ELR (cell line): ENCODE measurements at regions not wholly inside any gene's neighbourhood (a gene's known extent, or its start where the extent isn't known, plus 50 kb on each side); places are given as distances from the start of the nearest gene placed in this dataset.

Source experiments
- DNase-seq: peaks from one replicate; pipeline ENCODE4 v3.0.0-alpha.2; 2015; ENCODE audit warnings: low read depth

DNA sequence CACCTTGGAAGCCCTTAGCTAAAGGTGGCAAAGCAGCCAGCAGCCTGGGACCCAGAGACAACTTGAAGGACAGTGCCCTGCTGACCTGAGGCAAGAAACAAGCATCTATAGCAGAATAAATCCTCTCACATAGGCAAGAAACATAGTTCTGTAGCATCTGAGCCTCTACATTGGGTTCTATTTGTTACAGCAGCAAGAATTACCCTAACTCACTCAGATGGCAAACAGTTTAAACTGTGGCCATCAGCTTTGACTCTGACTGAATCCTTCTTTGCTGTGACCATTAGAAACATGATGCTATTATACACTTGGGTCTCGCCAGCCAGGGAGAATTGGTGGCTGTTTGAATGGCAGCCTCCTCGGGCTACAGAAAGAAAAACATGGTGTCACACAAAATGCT is 53.1 kb upstream of the CCL1 start:
- DNase-seq = no peak

DNA sequence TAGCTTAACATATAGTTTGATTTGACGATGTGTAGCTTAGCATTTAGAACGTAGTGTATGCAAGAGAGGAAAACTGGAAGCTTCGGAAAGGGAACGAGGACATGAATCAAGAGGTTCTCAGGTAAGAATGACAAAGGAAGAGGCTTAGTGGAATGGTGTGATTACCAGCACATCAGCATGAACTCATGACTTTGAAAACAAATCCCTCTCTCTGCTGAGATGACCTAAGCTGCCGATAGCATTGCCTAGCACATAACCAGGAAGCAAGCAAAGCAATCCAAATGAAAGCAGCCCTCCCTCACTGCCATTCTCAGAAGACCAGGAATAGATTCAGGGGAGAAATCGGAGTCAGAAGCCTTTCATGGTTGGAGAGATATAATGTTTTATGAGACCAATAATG is 51.3 kb upstream of the CCL1 start:
- DNase-seq = no peak

DNA sequence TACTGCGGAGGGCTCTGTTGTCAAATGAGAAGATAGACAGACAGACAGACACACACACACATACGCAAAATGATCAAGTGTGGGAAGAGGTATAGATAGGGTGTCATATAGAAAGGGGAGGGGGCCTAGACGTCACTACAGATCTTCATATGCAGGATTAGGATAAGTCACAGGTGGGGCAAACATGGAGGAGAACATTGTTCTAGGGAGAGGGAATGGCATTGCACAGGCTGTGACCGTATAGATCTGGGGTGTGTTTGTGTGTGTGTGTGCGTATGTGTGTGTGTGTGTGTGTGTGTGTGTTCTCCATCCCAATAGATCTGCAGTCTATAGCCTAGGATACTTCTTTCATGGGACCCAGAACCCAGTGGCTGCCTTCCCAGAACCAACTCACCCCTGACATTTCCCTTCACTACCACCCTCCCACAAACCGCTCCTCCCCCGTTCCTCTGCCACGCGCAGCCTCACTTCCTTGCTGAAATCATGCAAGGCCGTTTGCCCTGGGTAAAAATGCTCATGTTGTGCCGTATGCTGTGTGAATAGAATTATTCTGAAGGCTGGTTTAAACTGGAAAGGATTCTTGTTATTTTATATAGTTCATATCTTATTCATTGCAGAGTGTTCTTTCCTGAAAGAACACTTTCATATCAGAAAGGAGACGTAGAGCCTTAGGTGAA is 50.5 kb upstream of the CCL1 start:
- no peak for DNase-seq

DNA sequence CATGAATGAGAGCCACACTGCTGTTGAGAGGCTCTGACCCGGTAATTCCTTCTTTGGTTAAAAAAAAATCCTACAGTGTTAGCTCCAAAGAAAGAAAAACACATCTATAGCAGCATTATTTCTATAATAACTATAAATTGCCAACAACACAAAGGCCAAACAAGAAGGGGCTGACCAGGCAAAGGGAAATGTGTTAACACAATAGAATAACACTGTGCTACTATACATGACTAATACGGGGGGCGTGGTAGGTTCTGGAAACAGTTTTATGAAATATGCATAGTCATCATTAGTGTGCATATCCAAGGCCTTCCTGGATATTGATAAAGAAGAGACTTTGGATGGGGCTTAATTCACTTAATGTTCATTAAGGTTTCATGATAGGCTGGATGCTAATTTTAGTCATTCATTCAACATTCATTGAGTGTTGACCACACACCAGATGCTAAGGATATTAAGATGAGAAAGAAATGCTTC is 50.0 kb upstream of the CCL1 start:
- DNase-seq = no peak
